ENCODE measurements at regions not wholly inside any gene's neighbourhood (a gene's known extent, or its start where the extent isn't known, plus 50 kb on each side); places are given as distances from the start of the nearest gene placed in this dataset.

- TF ChIP-seq CTCF (IDR thresholded peaks at IDR 0.05; ENCODE audit: insufficient read depth, low read depth, low read length), result no peak
- TF ChIP-seq EZH2 (IDR thresholded peaks at IDR 0.05; ENCODE audit: insufficient read depth, low read length), result no peak
Observed at GRCh38 chr15:62240121-62241096, 75.3 kb upstream of the C2CD4B start.
